Chondrocyte (in vitro differentiated cells): ENCODE measurements at regions not wholly inside any gene's neighbourhood (a gene's known extent, or its start where the extent isn't known, plus 50 kb on each side); places are given as distances from the start of the nearest gene placed in this dataset.
A peak's percentile ranks its signal among the peaks of the same experiment; 100 is the strongest.
"Not testable (repeated sequence)": the region's sequence is repeated elsewhere in the genome, so short reads cannot be mapped to it uniquely, and the experiment has no call there.

Experiments used
- DNase-seq: peaks from one replicate; pipeline ENCODE4 v3.0.0; 2021; ENCODE audit warnings: mixed read lengths, low spot score
- H3K27ac Mint-ChIP-seq: one replicate; pipeline ENCODE4 v1.8.0; 2021; ENCODE audit warnings: mild to moderate bottlenecking, moderate library complexity, mixed read lengths; ENCODE audit not compliant: unreplicated experiment
- H3K27me3 Mint-ChIP-seq: 2 replicates; pipeline ENCODE4 v1.8.0; 2021; ENCODE audit warnings: low read depth, mixed read lengths
- H3K36me3 Mint-ChIP-seq: 2 replicates; pipeline ENCODE4 v1.8.0; 2021; ENCODE audit warnings: low read depth, mixed read lengths
- H3K4me1 Mint-ChIP-seq: 2 replicates; pipeline ENCODE4 v1.8.0; 2021; ENCODE audit warnings: low read depth, mild to moderate bottlenecking, mixed read lengths
- H3K4me3 Mint-ChIP-seq: one replicate; pipeline ENCODE4 v1.8.0; 2021; ENCODE audit warnings: mild to moderate bottlenecking, moderate library complexity, mixed read lengths; ENCODE audit not compliant: unreplicated experiment
- H3K9me3 Mint-ChIP-seq: 2 replicates; pipeline ENCODE4 v1.8.0; 2021; ENCODE audit warnings: low read depth, mixed read lengths
- CTCF ChIP-seq: fragments of 200-600 bp; sonication (generic); IDR thresholded peaks from 2 replicates; pipeline ENCODE4 v1.5.0; 2021; ENCODE audit warnings: antibody characterized with exemption, mild to moderate bottlenecking, moderate library complexity

GRCh38 chr12:58668871-58669270, 251.4 kb downstream of the LRIG3 start:
- no peak overlapping the region for H3K4me3 Mint-ChIP-seq
- H3K27me3 Mint-ChIP-seq = no peaks in the 10 kb centered on the region
- H3K27ac Mint-ChIP-seq = peak overlapping the region; percentile 82
- peaks cover 8% of the 10 kb centered on the region for H3K36me3 Mint-ChIP-seq
- peaks cover 5% of the 10 kb centered on the region for H3K9me3 Mint-ChIP-seq
- DNase-seq = no peak
- TF ChIP-seq CTCF = no peak
- peaks cover 47% of the 10 kb centered on the region for H3K4me1 Mint-ChIP-seq

DNA sequence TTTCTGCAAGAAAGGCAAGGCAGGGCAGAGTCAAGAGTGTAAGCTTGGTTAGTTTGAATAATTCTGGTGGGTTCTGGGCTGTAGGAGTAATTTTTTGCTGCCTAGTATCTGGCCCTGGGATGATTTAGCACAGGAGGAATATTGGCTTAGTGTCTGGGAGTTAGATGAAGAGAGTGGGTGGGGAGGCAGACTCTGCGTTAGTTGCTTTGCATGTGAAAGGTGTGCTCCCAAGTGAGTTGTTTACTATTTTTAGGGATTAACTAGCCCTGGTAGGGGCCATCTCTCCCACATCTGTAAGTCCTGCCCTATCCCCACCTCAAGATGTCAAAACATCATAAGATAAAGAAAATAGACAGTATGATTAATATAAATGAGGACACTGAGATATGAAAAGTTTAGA, 249.7 kb downstream of the LRIG3 start:
- peak overlapping the region; percentile 24 for H3K27ac Mint-ChIP-seq
- no peak for TF ChIP-seq CTCF
- H3K27me3 Mint-ChIP-seq = no peaks in the 10 kb centered on the region
- peaks cover 49% of the 10 kb centered on the region for H3K4me1 Mint-ChIP-seq
- H3K4me3 Mint-ChIP-seq = no peak overlapping the region
- no peak for DNase-seq
- H3K9me3 Mint-ChIP-seq = peaks cover 7% of the 10 kb centered on the region
- H3K36me3 Mint-ChIP-seq = peaks cover 8% of the 10 kb centered on the region

GRCh38 chr12:58671196-58671595, 249.1 kb downstream of the LRIG3 start:
- Mint-ChIP-seq H3K36me3 (peaks cover 9% of the 10 kb centered on the region), H3K4me3 (no peak overlapping the region), H3K27ac (no peak overlapping the region), H3K9me3 (peaks cover 12% of the 10 kb centered on the region), H3K27me3 (no peaks in the 10 kb centered on the region), H3K4me1 (peaks cover 55% of the 10 kb centered on the region)
- no peak for DNase-seq
- no peak for TF ChIP-seq CTCF

GRCh38 chr12:58673021-58673420, 247.3 kb downstream of the LRIG3 start:
- no peak for TF ChIP-seq CTCF
- Mint-ChIP-seq H3K27ac (no peak overlapping the region), H3K9me3 (peaks cover 17% of the 10 kb centered on the region), H3K36me3 (peaks cover 8% of the 10 kb centered on the region), H3K4me3 (no peak overlapping the region), H3K4me1 (peaks cover 42% of the 10 kb centered on the region), H3K27me3 (no peaks in the 10 kb centered on the region)
- DNase-seq = no peak

DNA sequence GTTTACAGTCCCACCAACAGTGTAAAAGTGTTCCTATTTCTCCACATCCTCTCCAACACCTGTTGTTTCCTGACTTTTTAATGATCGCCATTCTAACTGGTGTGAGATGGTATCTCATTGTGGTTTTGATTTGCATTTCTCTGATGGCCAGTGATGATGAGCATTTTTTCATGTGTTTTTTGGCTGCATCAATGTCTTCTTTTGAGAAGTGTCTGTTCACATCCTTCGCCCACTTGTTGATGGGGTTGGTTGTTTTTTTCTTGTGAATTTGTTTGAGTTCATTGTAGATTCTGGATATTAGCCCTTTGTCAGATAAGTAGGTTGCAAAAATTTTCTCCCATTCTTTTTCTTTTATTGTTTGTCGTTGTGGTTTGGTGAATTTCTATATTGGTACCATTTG, 242.5 kb downstream of the LRIG3 start:
- not testable (repeated sequence) for H3K27me3 Mint-ChIP-seq, H3K27ac Mint-ChIP-seq, DNase-seq, H3K4me3 Mint-ChIP-seq
- H3K4me1 Mint-ChIP-seq = peaks cover 14% of the 10 kb centered on the region
- H3K36me3 Mint-ChIP-seq = peaks cover 22% of the 10 kb centered on the region
- peaks cover 32% of the 10 kb centered on the region for H3K9me3 Mint-ChIP-seq

DNA sequence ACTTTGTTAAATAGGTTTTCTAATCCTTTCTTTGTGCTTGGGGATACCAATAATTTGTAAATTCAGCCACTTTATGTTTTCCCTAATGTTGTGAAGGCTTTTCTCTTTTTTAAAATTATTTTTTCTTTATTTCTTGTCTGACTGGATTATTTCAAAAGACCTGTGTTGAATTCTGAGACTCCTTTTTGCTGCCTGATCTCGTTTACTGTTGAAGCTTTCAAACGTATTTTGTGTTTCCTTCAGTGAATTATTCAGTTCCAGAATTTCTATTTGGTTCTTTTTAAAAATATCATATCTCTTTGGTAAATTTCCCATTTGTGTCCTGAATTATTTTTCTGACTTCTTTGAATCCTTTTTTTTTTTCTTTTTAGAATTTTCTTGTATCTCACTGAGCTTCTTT, 241.6 kb downstream of the LRIG3 start:
- TF ChIP-seq CTCF = no peak
- peaks cover 9% of the 10 kb centered on the region for H3K4me1 Mint-ChIP-seq
- no peaks in the 10 kb centered on the region for H3K27me3 Mint-ChIP-seq
- H3K27ac Mint-ChIP-seq = no peak overlapping the region
- peaks cover 22% of the 10 kb centered on the region for H3K36me3 Mint-ChIP-seq
- no peak for DNase-seq
- no peak overlapping the region for H3K4me3 Mint-ChIP-seq
- peaks cover 30% of the 10 kb centered on the region for H3K9me3 Mint-ChIP-seq
